HG03520 (cell line): ENCODE measurements at regions not wholly inside any gene's neighbourhood (a gene's known extent, or its start where the extent isn't known, plus 50 kb on each side); places are given as distances from the start of the nearest gene placed in this dataset.
"Not testable (repeated sequence)": the region's sequence is repeated elsewhere in the genome, so short reads cannot be mapped to it uniquely, and the experiment has no call there.

Source experiments
- ATAC-seq: cut with Tn5 transposase; IDR thresholded peaks from one replicate; pipeline ENCODE4 v1.9.1; 2021; ENCODE audit warnings: mild to moderate bottlenecking, moderate library complexity; ENCODE audit not compliant: unreplicated experiment

- ATAC-seq, result no peak
These were observed 79.7 kb upstream of the RUNX3 start for GRCh38 chr1:25009671-25010262.

DNA sequence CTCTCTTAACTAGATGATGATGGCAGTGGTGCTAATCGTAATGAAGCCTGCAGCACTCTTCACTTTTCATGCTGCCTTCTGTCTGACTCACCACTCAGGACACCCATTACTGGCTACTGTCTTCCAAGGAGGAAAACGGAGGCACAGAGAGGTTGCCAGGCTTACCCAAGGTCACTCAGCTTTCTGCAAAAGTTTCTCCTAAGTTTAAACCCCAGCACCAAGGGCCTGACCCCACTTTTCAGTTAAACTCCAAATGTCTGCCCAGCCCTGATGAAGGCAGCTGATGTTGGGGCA is 78.1 kb upstream of the RUNX3 start:
- ATAC-seq, result no peak

- ATAC-seq, result not testable (repeated sequence)
These were observed 77.5 kb upstream of the RUNX3 start for GRCh38 chr1:25007390-25008191.

GRCh38 chr1:25006770-25007169 is 76.7 kb upstream of the RUNX3 start:
- no peak for ATAC-seq

DNA sequence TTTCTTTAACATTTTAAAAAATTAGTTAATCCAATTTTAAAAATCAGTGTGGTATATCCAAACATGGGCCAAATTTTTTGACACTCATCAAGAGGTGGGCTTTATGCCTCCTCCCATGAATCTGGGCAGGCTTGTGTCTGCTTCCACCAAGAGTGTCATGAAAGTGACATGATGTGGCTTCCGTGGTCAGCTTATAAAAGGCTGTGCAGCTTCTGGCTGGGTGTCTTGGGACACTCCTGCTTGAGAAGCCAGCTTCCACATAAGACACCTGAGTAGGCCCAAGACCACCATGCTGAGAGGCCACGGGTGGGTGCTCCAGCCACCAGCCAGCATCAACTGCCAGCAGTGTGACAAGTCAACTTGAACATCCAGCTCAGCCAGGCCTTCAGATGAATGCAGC is 74.3 kb upstream of the RUNX3 start:
- no peak for ATAC-seq

DNA sequence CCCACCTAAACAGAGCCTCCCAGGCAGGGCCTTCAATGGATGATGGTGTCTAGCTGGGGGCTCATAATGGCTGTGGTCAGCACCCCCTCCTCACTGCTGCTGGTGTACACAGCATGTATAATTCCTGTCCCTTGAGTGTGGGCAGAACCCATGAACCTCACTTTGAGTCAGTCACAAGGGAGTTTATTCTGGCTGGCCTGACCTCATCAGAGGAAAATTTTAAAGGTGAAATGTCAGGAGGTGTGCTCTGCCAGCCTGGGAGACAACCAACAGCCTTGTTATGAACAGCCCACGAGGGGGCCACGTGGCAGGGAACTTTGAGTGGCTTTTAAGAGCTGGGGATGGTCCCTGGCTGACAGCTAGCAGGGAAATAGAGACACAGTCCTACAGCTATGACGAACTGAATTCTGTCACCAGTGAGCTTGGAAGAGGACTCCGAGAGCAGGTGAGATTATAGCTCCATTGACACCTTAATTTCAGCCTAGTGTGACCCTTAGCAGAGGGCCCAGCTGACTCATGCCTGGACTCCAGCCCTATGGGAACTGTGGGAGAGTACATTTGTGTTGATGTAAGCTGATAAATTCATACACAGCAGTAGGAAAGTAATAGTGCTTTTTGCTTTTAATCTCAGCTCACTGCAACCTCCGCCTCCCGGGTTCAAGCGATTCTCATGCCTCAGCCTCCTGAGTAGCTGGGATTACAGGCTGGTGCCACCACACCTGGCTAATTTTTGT is 73.5 kb upstream of the RUNX3 start:
- no peak for ATAC-seq

DNA sequence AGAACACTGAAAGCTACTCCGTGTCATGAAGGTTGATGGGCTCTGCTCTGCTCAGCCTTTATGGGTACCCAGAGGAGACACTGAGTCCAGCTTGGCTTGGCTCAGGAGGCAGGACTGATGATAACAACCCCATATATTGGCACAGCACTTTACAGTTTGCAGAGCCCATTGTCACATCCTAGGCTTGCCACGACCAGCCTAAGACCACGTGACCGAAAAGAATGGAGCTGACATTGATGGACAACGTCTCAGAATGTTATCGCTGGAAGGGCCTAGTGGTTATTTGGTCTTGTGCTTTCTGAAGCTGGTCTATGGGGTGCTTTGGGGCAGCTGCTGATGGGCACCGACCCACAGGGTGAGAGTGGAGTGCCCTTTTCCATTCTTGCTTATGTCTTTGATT is 72.9 kb upstream of the RUNX3 start:
- no peak for ATAC-seq

GRCh38 chr1:25001125-25001915 is 71.2 kb upstream of the RUNX3 start:
- ATAC-seq, result no peak

DNA sequence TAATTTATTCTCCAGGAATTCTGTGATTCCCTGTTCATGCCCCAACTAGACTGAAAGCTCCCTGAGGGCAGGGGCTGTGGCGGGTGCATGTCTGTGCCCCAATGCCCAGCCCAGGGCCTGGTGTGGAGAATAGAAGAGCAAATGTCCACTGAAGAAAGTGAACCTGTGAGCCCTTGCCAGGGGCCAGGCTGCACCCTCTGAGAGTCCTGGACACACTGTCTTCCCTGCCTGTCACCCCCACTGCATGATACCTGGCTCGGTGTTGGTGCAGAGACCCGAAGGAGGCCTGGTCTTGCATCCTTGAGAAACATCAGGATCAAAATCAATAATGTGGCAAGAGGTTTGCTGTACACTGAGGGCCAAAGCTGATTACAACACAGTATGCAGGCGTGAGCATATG is 69.8 kb upstream of the RUNX3 start:
- no peak for ATAC-seq

DNA sequence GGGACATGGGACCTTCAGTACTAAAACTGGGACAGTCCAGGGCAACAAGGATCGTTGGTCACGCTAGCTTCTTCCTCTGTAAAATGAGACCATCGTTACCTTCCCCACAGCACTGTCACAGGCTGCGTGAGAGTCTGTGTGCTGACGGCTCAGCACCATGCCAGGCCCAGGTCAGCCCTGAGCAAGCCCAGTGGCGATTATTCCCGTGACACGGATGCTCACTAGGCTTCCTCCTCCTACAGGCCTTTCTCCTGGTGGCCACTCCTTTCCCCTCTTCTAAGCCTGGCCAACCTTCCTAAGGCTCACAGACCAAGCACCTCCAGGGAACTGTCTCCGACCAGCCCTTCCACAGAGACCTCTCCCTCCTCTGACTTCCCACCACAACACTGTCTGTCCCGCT is 69.3 kb upstream of the RUNX3 start:
- ATAC-seq, result no peak

DNA sequence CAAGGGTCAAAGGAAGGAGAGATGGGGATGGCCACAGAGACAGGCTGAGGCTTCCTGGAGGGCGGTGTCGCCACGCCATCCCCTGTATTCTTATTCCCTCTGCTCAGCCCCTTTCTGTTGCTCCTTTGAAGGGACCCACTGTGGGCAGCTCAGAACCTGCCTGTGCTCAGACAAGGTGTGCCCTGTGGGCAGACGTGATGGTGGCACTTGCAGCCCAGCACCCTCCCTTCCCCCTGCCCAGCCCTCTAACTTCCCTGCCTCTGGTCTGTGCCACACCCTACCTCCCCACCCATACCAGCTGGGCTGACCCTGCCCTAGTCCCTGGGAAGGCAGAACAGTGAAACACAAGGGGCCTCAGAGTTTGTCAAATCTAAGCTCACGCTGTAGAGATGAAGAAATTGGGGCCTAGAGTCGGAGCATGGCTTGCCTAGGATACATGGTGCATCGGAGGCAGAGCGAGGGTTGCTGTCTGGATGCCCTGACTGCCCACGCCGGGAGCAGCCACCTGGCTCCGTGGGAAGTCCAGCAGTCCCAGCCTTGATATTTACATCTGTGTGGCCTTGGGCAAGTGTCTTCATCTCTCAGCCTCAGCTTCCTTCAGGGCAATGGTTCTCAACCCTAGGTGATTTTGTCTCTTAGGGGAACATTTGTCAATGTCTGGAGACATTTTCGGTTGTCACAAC is 68.6 kb upstream of the RUNX3 start:
- ATAC-seq, result no peak

GRCh38 chr1:24996983-24997893 is 67.2 kb upstream of the RUNX3 start:
- no peak for ATAC-seq

DNA sequence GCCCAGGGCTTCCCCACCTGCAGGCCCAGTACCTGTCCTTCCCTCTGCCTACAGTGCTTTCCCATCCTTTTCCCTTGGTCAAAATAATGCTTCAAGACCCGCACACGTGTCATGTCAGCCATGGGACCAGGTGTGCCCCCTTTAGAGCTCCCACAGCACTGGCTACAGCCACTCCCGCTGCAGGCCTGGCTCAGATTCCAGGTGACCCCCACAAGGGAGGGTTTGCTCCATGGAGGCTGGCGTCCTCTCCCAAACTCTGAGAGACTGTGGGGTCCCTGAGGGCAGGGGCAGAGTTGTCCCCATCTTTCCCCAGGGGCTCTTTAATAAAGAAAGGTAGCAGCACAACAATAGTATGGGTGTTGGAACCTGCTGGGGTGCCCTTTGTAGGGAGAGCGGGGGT is 66.4 kb upstream of the RUNX3 start:
- ATAC-seq, result no peak

DNA sequence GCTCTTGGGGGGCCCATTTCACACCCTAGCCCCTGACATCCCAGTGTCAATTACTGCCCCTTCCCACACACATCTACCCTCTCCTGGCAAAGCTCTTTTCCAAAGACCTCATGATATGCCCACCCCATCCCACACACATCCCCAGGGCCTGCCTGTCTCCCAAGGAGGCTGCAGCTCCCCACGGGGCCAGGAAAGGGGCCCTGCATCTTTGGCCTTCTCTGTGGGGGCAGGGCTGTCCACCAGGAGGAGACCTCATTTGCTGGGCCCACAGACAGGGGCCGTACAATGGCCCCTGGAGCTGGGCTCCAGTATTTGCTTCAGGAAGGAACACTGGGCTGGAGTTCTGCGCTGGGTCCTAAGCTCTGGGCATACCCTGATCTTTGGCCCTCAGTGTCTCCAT is 65.6 kb upstream of the RUNX3 start:
- ATAC-seq, result no peak

DNA sequence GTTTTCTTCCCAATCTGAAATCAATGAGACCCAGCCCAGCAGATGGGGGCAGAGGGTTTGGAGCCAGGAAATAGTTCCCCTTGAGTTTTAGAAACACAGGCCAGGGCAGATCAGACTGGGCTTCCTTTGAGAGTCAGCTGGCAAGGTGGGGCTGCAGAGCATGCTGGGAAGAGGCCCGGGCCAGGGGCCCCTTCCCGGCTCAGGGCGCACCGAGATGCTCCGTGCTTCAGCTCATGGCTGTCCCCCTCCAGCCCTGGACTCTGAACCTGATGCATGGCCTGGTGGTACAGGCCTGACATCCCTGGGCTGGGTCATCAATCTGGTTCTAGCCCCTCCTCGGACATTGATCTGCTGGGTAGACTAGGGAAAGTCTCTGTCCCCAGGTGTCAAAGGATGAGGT is 65.1 kb upstream of the RUNX3 start:
- ATAC-seq, result no peak

DNA sequence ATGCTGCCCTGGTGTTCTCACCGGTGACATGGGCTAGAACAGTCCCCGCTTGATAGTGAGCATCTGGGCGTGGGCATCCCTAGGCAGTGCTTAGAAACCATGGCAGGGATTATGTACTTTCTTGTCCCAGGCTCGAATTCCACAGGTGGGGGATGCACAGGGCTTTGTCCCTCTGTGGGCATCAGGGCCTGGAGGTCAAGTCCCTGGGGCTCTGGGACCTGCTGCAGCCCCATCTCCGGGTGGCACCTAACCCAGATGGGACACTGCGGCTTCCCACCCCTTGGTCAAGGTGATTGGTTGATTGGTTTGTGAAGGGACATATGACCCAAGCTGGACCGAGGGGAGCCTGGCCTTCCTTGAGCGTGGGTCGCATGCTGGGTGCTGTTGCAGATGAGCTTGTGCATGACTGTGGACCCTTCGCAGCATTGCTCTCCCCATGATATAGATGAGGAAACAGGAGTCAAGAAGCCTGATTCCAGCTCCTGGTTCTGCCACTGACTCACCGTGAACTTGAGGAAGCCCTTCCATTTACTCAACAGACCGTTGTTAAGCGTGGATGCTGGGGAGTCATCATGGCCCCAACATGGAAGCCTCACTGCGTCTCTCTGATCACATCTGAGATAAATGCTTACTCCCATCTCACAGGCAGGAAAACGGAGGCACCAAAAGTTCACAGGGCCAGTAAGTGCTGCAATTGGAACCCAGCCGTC is 64.0 kb upstream of the RUNX3 start:
- no peak for ATAC-seq

DNA sequence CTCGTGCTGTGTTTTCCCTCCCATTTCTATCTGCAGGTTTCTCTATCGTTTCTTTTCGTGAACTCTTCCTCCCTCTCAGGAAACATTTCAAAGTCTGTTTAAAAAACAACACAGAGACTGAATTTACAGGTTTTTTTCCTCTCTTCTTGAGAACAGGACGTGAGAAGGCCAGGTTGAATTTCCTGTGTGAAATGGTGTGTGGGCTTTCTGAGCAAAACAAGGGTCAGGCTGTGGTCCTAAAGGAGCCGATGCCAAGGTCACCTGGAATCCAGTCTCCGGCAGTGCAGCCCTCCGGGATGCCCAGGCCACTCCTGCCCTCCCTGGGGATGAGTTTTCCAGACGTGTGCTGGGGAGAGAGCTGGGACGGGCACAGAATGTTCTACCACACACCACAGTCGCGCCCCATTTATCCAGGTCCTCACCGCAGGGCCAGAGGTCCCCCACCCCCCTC is 62.7 kb upstream of the RUNX3 start:
- no peak for ATAC-seq

- no peak for ATAC-seq
These were observed 62.2 kb upstream of the RUNX3 start for GRCh38 chr1:24992124-24992760.

DNA sequence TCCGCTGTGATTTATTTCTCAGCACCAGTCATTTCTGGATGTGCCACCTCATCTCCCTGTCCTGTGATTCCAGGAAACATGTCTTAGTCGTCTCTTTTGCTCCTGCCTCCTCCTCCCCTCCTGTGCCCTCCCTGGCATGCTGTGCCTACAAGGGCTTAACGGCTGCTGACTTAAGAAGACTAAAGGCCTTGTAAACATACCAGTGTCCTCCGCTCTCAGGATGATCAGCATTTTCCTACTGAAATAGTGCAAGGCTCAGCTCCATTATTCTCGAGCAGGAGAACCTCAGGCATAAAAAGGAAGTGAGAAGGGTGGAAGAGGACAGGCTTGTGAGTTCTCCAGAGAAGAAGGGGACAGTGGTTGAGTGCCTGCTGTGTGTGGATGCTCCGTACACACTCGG is 61.6 kb upstream of the RUNX3 start:
- ATAC-seq, result no peak
